Uterus (tissue), 2 donors: ENCODE measurements at regions not wholly inside any gene's neighbourhood (a gene's known extent, or its start where the extent isn't known, plus 50 kb on each side); places are given as distances from the start of the nearest gene placed in this dataset.

ENCODE experiments used
- CTCF ChIP-seq, 4 experiments: fragments of 200-600 bp in 2 of 4; fragments of 450-650 bp in 2 of 4; sonication (generic) in 2 of 4; IDR thresholded peaks; one replicate each; pipeline ENCODE4 v1.5.1; 2016 to 2019; ENCODE audit warnings: antibody characterized with exemption in 4 of 4, mild to moderate bottlenecking in 2 of 4, moderate library complexity in 1 of 4
- POLR2A ChIP-seq, 2 donors: fragments of 450-650 bp; IDR thresholded peaks; one replicate each; pipeline ENCODE4 v1.6.1; 2016; ENCODE audit warnings: antibody characterized with exemption in 2 of 2, mild to moderate bottlenecking in 1 of 2, moderate library complexity in 1 of 2

- TF ChIP-seq CTCF (IDR thresholded peaks at IDR 0.05) (no peak), POLR2A (IDR thresholded peaks at IDR 0.05) (no peak)
Observed at GRCh38 chr11:110375351-110375750, 54.4 kb upstream of the FDX1 start.
